H1 (cell line): ENCODE measurements at regions not wholly inside any gene's neighbourhood (a gene's known extent, or its start where the extent isn't known, plus 50 kb on each side); places are given as distances from the start of the nearest gene placed in this dataset.

Experiments
- CTCF ChIA-PET: fragments of 300-600 bp; sonication (Branson Sonifier 250); formaldehyde crosslinking; loops from one replicate; lab custom pipeline; 2021; ENCODE audit not compliant: partially characterized antibody; lab: Charles Lee
- POLR2A ChIA-PET: fragments of 300-600 bp; sonication (Branson Sonifier 250); formaldehyde crosslinking; loops from one replicate; lab custom pipeline; 2021; ENCODE audit warnings: inconsistent platforms; ENCODE audit not compliant: partially characterized antibody; lab: Charles Lee
- DNase-seq, 2 experiments: peaks; one replicate each; pipeline versions ENCODE4 v3.0.0 to v3.0.0-alpha.2; 2010 to 2022; ENCODE audit warnings: low spot score in 2 of 2, low read depth in 1 of 2, mixed read lengths in 1 of 2
- FAIRE-seq: peaks from 2 replicates; lab custom pipeline; 2011; peaks lifted over from hg19 to GRCh38; lab: Jason Lieb, UNC
- H2AFZ ChIP-seq: 2 replicates; pipeline ENCODE4 v1.8.1; 2012; ENCODE audit warnings: low read length, inconsistent platforms
- H2AK5ac ChIP-seq: 2 replicates; pipeline ENCODE4 v1.6.1; 2013; ENCODE audit warnings: low read depth, low read length
- H2BK120ac ChIP-seq: replicated peaks from 2 replicates; pipeline ENCODE3; 2013; ENCODE audit warnings: low read depth, low read length, inconsistent platforms
- H2BK12ac ChIP-seq: 2 replicates; pipeline ENCODE4 v1.6.1; 2013; ENCODE audit warnings: low read depth, low read length
- H2BK15ac ChIP-seq: 2 replicates; pipeline ENCODE4 v1.6.1; 2013; ENCODE audit warnings: low read length
- H2BK20ac ChIP-seq: 2 replicates; pipeline ENCODE4 v1.6.1; 2013; ENCODE audit warnings: low read length
- H2BK5ac ChIP-seq: 2 replicates; pipeline ENCODE4 v1.6.1; 2013; ENCODE audit warnings: low read depth, low read length
- H3K14ac ChIP-seq: 2 replicates; pipeline ENCODE4 v1.6.1; 2013; ENCODE audit warnings: inconsistent platforms; ENCODE audit not compliant: insufficient read length
- H3K18ac ChIP-seq: 2 replicates; pipeline ENCODE4 v1.6.1; 2013; ENCODE audit warnings: low read length; ENCODE audit errors: extremely low read depth
- H3K23ac ChIP-seq: 2 replicates; pipeline ENCODE4 v1.6.1; 2013; ENCODE audit warnings: inconsistent platforms; ENCODE audit not compliant: insufficient read length
- H3K23me2 ChIP-seq: 2 replicates; pipeline ENCODE4 v1.6.1; 2013; ENCODE audit warnings: low read depth, low read length
- H3K27ac ChIP-seq: 2 replicates; pipeline ENCODE4 v1.6.1; 2011; ENCODE audit warnings: low read depth, low read length, inconsistent platforms
- H3K27me3 ChIP-seq, 4 experiments: replicated peaks in 1 of 4; 1 replicate in 1 of 4; 2 replicates in 3 of 4; pipeline versions ENCODE4 v1.6.1 to v1.8.1; 2011 to 2013; ENCODE audit warnings: low read length in 3 of 4, mild to moderate bottlenecking in 3 of 4, inconsistent platforms in 2 of 4, mixed read lengths in 2 of 4, moderate library complexity in 1 of 4; ENCODE audit not compliant: control insufficient read depth in 3 of 4, insufficient read depth in 3 of 4; ENCODE audit errors: extremely low read depth in 1 of 4
- H3K36me3 ChIP-seq, 4 experiments: 2 replicates each; pipeline versions ENCODE4 v1.6.1 to v1.8.1; 2011 to 2013; ENCODE audit warnings: mild to moderate bottlenecking in 4 of 4, low read length in 3 of 4, moderate library complexity in 2 of 4, control low read depth in 1 of 4, inconsistent platforms in 1 of 4; ENCODE audit not compliant: insufficient read depth in 4 of 4, control insufficient read depth in 2 of 4
- H3K4ac ChIP-seq: replicated peaks from 2 replicates; pipeline ENCODE3; 2013; ENCODE audit warnings: low read length, low read depth, mixed read lengths, inconsistent platforms; ENCODE audit not compliant: insufficient read length
- H3K4me1 ChIP-seq, 4 experiments: replicated peaks in 1 of 4; 1 replicate in 1 of 4; 2 replicates in 3 of 4; pipeline versions ENCODE4 v1.6.1 to v1.8.1; 2011 to 2013; ENCODE audit warnings: low read length in 3 of 4, inconsistent platforms in 2 of 4, mixed read lengths in 1 of 4; ENCODE audit not compliant: insufficient read depth in 4 of 4, control insufficient read depth in 3 of 4
- H3K4me2 ChIP-seq, 2 experiments: 2 replicates each; pipeline versions ENCODE4 v1.6.1 to v1.8.1; 2011 to 2013; ENCODE audit warnings: low read depth in 2 of 2, low read length in 2 of 2, control low read depth in 1 of 2, inconsistent platforms in 1 of 2, mild to moderate bottlenecking in 1 of 2; ENCODE audit not compliant: insufficient read depth in 1 of 2
- H3K4me3 ChIP-seq, 4 experiments: fragments of 200-600, 300-600 bp in 1 of 4; sonication (generic), shearing (Covaris generic), sonication (Bioruptor Twin) in 1 of 4; 2 replicates each; pipeline versions ENCODE4 v1.5.1 to v1.8.1; 2011 to 2016; ENCODE audit warnings: low read length in 4 of 4, low read depth in 3 of 4, control low read depth in 2 of 4, inconsistent platforms in 2 of 4, mild to moderate bottlenecking in 2 of 4, mixed read lengths in 1 of 4, moderate library complexity in 1 of 4; ENCODE audit not compliant: insufficient read depth in 2 of 4; ENCODE audit errors: extremely low read depth in 1 of 4
- H3K56ac ChIP-seq: replicated peaks from 2 replicates; pipeline ENCODE3; 2013; ENCODE audit warnings: low read depth, mild to moderate bottlenecking, mixed read lengths, low read length, inconsistent platforms; ENCODE audit not compliant: insufficient read length
- H3K79me1 ChIP-seq: 2 replicates; pipeline ENCODE4 v1.6.1; 2013; ENCODE audit warnings: low read depth, low read length, control low read depth
- H3K79me2 ChIP-seq, 2 experiments: 2 replicates each; pipeline versions ENCODE4 v1.6.1 to v1.8.1; 2012 to 2013; ENCODE audit warnings: low read length in 2 of 2, mild to moderate bottlenecking in 2 of 2, inconsistent platforms in 1 of 2; ENCODE audit not compliant: insufficient read depth in 2 of 2, control insufficient read depth in 1 of 2
- H3K9ac ChIP-seq, 4 experiments: replicated peaks in 1 of 4; 1 replicate in 1 of 4; 2 replicates in 3 of 4; pipeline versions ENCODE4 v1.6.1 to v1.8.1; 2011 to 2013; ENCODE audit warnings: low read depth in 3 of 4, low read length in 3 of 4, control low read depth in 2 of 4, mild to moderate bottlenecking in 2 of 4, moderate library complexity in 2 of 4, inconsistent platforms in 1 of 4; ENCODE audit errors: extremely low read depth in 1 of 4
- H3K9me3 ChIP-seq, 2 experiments: 2 replicates each; pipeline versions ENCODE4 v1.6.1 to v1.8.1; 2012 to 2013; ENCODE audit warnings: mild to moderate bottlenecking in 2 of 2, moderate library complexity in 2 of 2, control low read depth in 1 of 2, inconsistent platforms in 1 of 2, low read depth in 1 of 2, low read length in 1 of 2, mixed read lengths in 1 of 2; ENCODE audit not compliant: insufficient read depth in 2 of 2
- H4K20me1 ChIP-seq, 2 experiments: replicated peaks in 1 of 2; 2 replicates each; pipeline versions ENCODE3 to v1.8.1; 2011 to 2013; ENCODE audit warnings: inconsistent platforms in 2 of 2, low read length in 2 of 2, mild to moderate bottlenecking in 1 of 2; ENCODE audit not compliant: insufficient read depth in 2 of 2, control insufficient read depth in 1 of 2
- H4K5ac ChIP-seq: 2 replicates; pipeline ENCODE4 v1.6.1; 2013; ENCODE audit warnings: low read length, low read depth, mixed read lengths, inconsistent platforms; ENCODE audit not compliant: insufficient read length
- H4K8ac ChIP-seq: 2 replicates; pipeline ENCODE4 v1.8.0; 2013; ENCODE audit warnings: mild to moderate bottlenecking, moderate library complexity, low read length, inconsistent platforms; ENCODE audit not compliant: insufficient read depth; ENCODE audit errors: extremely low read depth
- H4K91ac ChIP-seq: replicated peaks from 2 replicates; pipeline ENCODE3; 2013; ENCODE audit warnings: low read length, mixed read lengths, inconsistent platforms; ENCODE audit not compliant: insufficient read length
- RAD21 ChIP-seq, 2 experiments: IDR thresholded peaks in 1 of 2; conservative IDR thresholded peaks in 1 of 2; 2 replicates each; pipeline ENCODE4 v1.6.1; 2011; ENCODE audit warnings: low read depth in 2 of 2, low read length in 2 of 2, improper control_type of control experiment in 1 of 2, inconsistent platforms in 1 of 2, mild to moderate bottlenecking in 1 of 2, moderate library complexity in 1 of 2
- WGBS, 2 experiments: shearing (Covaris generic) in 1 of 2; methylation state at CpG; one replicate each; pipeline versions ENCODE4 v1.1.6 to v1.1.7; 2013 to 2015; ENCODE audit warnings: low lambda C conversion rate in 2 of 2, mixed read lengths in 2 of 2, inconsistent platforms in 1 of 2, low coverage in 1 of 2, missing lambda C conversion rate in 1 of 2; ENCODE audit not compliant: insufficient replicate concordance in 2 of 2, insufficient coverage in 1 of 2, insufficient read length in 1 of 2; ENCODE audit errors: extremely low coverage in 1 of 2, missing lambda C conversion rate in 1 of 2; 5-methylcytosine and 5-hydroxymethylcytosine counted together
- TF ChIP-seq, protein P1 (sequence below), 3 experiments: IDR thresholded peaks; 1 replicate in 2 of 3; 2 replicates in 1 of 3; pipeline versions ENCODE4 v1.5.1 to v1.6.1; 2011; ENCODE audit warnings: low read length in 3 of 3, mild to moderate bottlenecking in 3 of 3, inconsistent platforms in 2 of 3, low read depth in 1 of 3, moderate library complexity in 1 of 3; ENCODE audit not compliant: insufficient read depth in 1 of 3; ENCODE audit errors: control extremely low read depth in 1 of 3
- TF ChIP-seq, protein P2 (sequence below): IDR thresholded peaks from 2 replicates; pipeline ENCODE4 v1.6.1; 2011; ENCODE audit warnings: low read depth, mild to moderate bottlenecking, low read length; ENCODE audit not compliant: insufficient read depth

GRCh38 chr22:47795477-47796127 lies 1033.2 kb downstream of the TBC1D22A start:
- H3K4me3 ChIP-seq, result no peak overlapping the region
- no peak overlapping the region for H4K91ac ChIP-seq
- no peak overlapping the region for H3K14ac ChIP-seq
- H2AFZ ChIP-seq, result no peak overlapping the region
- no peak overlapping the region for H3K56ac ChIP-seq
- no peaks in the 10 kb centered on the region for H3K9me3 ChIP-seq
- no peak overlapping the region for H3K4me2 ChIP-seq
- H3K27ac ChIP-seq, result no peak overlapping the region
- H3K23me2 ChIP-seq, result no peaks in the 10 kb centered on the region
- ChIA-PET POLR2A (no interaction called here), CTCF (interaction anchor here (0.6 to 1.5 kb wide), 7 partner anchors 13 to 468 kb away, joined by 3 to 6 read pairs (median 3); no protein-coding TSS in a partner anchor)
- no peak overlapping the region for H2BK120ac ChIP-seq
- no peaks in the 10 kb centered on the region for H3K27me3 ChIP-seq
- DNase-seq (peak in 1 of 2 experiments; percentile 46), FAIRE-seq (no peak)
- H2BK12ac ChIP-seq, result no peak overlapping the region
- no peak overlapping the region for H3K9ac ChIP-seq
- no peak overlapping the region for H4K8ac ChIP-seq
- H2BK20ac ChIP-seq, result no peak overlapping the region
- no peaks in the 10 kb centered on the region for H3K36me3 ChIP-seq
- H2BK15ac ChIP-seq, result no peak overlapping the region
- no peaks in the 10 kb centered on the region for H3K79me1 ChIP-seq
- H3K23ac ChIP-seq, result no peak overlapping the region
- TF ChIP-seq, protein P1, sequence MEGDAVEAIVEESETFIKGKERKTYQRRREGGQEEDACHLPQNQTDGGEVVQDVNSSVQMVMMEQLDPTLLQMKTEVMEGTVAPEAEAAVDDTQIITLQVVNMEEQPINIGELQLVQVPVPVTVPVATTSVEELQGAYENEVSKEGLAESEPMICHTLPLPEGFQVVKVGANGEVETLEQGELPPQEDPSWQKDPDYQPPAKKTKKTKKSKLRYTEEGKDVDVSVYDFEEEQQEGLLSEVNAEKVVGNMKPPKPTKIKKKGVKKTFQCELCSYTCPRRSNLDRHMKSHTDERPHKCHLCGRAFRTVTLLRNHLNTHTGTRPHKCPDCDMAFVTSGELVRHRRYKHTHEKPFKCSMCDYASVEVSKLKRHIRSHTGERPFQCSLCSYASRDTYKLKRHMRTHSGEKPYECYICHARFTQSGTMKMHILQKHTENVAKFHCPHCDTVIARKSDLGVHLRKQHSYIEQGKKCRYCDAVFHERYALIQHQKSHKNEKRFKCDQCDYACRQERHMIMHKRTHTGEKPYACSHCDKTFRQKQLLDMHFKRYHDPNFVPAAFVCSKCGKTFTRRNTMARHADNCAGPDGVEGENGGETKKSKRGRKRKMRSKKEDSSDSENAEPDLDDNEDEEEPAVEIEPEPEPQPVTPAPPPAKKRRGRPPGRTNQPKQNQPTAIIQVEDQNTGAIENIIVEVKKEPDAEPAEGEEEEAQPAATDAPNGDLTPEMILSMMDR (IDR thresholded peaks at IDR 0.05; ENCODE audit: control extremely low read depth in 1 of 3, insufficient read depth in 1 of 3, low read depth in 1 of 3, low read length in 3 of 3), result peak; percentile 24 to 56 (median 38)
- TF ChIP-seq, protein P2, sequence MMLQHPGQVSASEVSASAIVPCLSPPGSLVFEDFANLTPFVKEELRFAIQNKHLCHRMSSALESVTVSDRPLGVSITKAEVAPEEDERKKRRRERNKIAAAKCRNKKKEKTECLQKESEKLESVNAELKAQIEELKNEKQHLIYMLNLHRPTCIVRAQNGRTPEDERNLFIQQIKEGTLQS, result no peak
- peak; percentile 48; a peak in 3 of 4 replicates for TF ChIP-seq RAD21 (IDR thresholded peaks at IDR 0.05 in 1 of 2, conservative IDR thresholded peaks at IDR 0.05 in 1 of 2; ENCODE audit: low read depth in 2 of 2, low read length in 2 of 2)
- H3K4ac ChIP-seq, result no peak overlapping the region
- H2BK5ac ChIP-seq, result no peak overlapping the region
- 85% methylated on average over 10 of the region's 10 CpGs; no CpG with 5 or more reads in 1 of the 2 experiments for WGBS, 2 experiments
- H3K18ac ChIP-seq, result no peak overlapping the region
- no peaks in the 10 kb centered on the region for H3K79me2 ChIP-seq
- no peaks in the 10 kb centered on the region for H4K20me1 ChIP-seq
- no peak overlapping the region for H2AK5ac ChIP-seq
- no peaks in the 10 kb centered on the region for H3K4me1 ChIP-seq
- H4K5ac ChIP-seq, result no peak overlapping the region
